Calu3 (cell line): ENCODE measurements at regions not wholly inside any gene's neighbourhood (a gene's known extent, or its start where the extent isn't known, plus 50 kb on each side); places are given as distances from the start of the nearest gene placed in this dataset.

Source experiments
- BruUV-seq: library from RNA; stranded (reverse); fragments of 400-500 nt; replicated peaks from 2 replicates; lab custom pipeline; 2021; lab: Mats Ljungman, UMichigan
- CTCF ChIA-PET: fragments of 300-600 bp; sonication (Branson Sonifier 250); formaldehyde crosslinking; loops from one replicate; lab custom pipeline; 2022; ENCODE audit warnings: antibody characterized with exemption; lab: Charles Lee
- DNase-seq: peaks from one replicate; pipeline ENCODE4 v3.0.0; 2022
- H3K27ac Mint-ChIP-seq: one replicate; pipeline ENCODE4 v1.8.0; 2022; ENCODE audit warnings: mixed read lengths; ENCODE audit not compliant: unreplicated experiment
- H3K27me3 Mint-ChIP-seq: one replicate; pipeline ENCODE4 v1.8.0; 2022; ENCODE audit warnings: mixed read lengths; ENCODE audit not compliant: unreplicated experiment
- H3K36me3 Mint-ChIP-seq: one replicate; pipeline ENCODE4 v1.8.0; 2022; ENCODE audit warnings: mild to moderate bottlenecking, moderate library complexity, mixed read lengths; ENCODE audit not compliant: insufficient read depth, unreplicated experiment
- H3K4me1 Mint-ChIP-seq: one replicate; pipeline ENCODE4 v1.8.0; 2022; ENCODE audit warnings: mild to moderate bottlenecking, low read depth, mixed read lengths; ENCODE audit not compliant: unreplicated experiment
- H3K4me3 Mint-ChIP-seq: one replicate; pipeline ENCODE4 v1.8.0; 2022; ENCODE audit warnings: mild to moderate bottlenecking, low read depth, moderate library complexity, mixed read lengths; ENCODE audit not compliant: unreplicated experiment
- H3K9me3 Mint-ChIP-seq: one replicate; pipeline ENCODE4 v1.8.0; 2022; ENCODE audit warnings: low read depth, mixed read lengths; ENCODE audit not compliant: unreplicated experiment
- intact Hi-C: fragments of 100-400 bp; cut with micrococcal nuclease; formaldehyde crosslinking; loops from one replicate; pipeline ENCODE4 v1.10.0; 2022; ENCODE audit not compliant: unreplicated experiment
- TF ChIP-seq, protein P1 (sequence below): fragments of 200-600 bp; IDR thresholded peaks from one replicate; pipeline ENCODE4 v1.8.0; 2022; ENCODE audit warnings: antibody characterized with exemption; ENCODE audit not compliant: unreplicated experiment

DNA sequence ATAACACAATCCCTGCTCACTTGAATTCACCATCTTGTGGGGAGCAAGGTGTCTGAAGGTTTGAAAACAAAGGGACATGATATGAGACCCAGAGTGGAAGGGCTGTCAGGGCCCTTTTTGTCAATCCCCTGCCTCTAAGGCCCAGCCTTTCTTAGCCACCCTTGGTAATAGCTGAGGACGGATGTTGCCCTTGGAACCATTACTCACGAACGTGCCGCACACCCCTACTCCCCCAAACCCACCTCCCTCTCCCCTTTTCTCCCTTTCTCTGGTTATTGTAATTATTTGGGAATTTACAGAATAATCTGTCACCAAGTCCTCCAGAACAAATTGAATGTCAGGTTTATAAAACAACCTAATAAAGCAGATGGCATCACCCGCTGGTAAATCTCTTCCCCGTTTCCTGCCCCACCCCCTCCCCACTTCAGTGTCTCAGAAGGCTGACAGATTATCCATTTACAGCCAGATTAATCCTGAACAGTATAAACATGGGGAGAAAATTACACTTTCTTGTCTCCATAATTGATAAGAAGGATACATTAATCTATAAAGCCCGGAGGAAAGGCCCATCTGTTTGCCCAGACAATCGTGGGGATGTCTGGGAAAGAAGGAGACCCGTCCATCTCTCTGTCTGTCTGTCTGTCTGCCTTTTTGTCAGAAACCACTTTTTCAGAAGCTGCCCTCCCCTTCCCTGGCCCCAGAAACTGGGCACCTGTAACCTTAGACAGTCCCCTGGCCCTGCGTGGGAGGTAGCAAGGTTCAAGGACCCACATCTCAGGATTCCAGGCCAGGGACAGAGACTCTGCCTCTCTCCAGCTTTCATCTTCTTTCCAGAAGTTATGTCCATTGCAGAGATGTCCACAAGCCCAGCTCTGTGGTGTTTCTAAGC is 60.6 kb upstream of the CD34 start:
- no TSS peak for BruUV-seq
- intact Hi-C loops: no loop called here
- Mint-ChIP-seq H3K9me3 (no peaks in the 10 kb centered on the region), H3K27ac (no peak overlapping the region), H3K4me3 (no peak overlapping the region), H3K36me3 (no peaks in the 10 kb centered on the region), H3K27me3 (peaks cover 71% of the 10 kb centered on the region), H3K4me1 (no peaks in the 10 kb centered on the region)
- CTCF ChIA-PET: no interaction called here
- TF ChIP-seq, protein P1, sequence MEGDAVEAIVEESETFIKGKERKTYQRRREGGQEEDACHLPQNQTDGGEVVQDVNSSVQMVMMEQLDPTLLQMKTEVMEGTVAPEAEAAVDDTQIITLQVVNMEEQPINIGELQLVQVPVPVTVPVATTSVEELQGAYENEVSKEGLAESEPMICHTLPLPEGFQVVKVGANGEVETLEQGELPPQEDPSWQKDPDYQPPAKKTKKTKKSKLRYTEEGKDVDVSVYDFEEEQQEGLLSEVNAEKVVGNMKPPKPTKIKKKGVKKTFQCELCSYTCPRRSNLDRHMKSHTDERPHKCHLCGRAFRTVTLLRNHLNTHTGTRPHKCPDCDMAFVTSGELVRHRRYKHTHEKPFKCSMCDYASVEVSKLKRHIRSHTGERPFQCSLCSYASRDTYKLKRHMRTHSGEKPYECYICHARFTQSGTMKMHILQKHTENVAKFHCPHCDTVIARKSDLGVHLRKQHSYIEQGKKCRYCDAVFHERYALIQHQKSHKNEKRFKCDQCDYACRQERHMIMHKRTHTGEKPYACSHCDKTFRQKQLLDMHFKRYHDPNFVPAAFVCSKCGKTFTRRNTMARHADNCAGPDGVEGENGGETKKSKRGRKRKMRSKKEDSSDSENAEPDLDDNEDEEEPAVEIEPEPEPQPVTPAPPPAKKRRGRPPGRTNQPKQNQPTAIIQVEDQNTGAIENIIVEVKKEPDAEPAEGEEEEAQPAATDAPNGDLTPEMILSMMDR: no peak
- DNase-seq: no peak

- H3K4me1 Mint-ChIP-seq: no peaks in the 10 kb centered on the region
- TF ChIP-seq, protein P1: no peak
- CTCF ChIA-PET: interaction anchor here (0.5 kb wide), 1 partner anchor 74 kb away, joined by 5 read pairs; no protein-coding TSS in a partner anchor
- no peak for DNase-seq
- intact Hi-C loops: no loop called here
- no peaks in the 10 kb centered on the region for H3K9me3 Mint-ChIP-seq
- H3K27ac Mint-ChIP-seq: no peak overlapping the region
- H3K27me3 Mint-ChIP-seq: peaks cover 64% of the 10 kb centered on the region
- no TSS peak for BruUV-seq
- H3K36me3 Mint-ChIP-seq: no peaks in the 10 kb centered on the region
- H3K4me3 Mint-ChIP-seq: no peak overlapping the region
Measured at GRCh38 chr1:207970329-207971233, 59.7 kb upstream of the CD34 start.

DNA sequence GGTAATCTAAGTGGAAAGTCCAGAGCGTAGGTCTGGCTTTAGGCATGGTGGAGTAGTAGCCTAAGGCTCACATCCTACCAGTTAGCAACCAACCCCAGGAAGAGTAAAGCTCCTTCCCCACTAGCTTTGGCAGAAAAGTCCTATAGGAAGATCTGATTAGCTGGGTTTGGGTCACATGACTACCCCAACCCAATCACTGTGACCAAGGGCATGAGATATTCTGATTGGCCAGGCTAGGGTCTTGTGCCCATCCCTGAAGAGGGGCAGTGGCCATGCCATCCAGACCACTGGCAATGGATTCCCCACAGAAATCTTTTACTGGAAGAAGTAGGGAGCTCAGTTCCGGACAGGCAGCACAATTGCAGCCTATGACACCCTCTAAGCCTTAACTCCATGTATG is 58.6 kb upstream of the CD34 start:
- no TSS peak for BruUV-seq
- H3K27ac Mint-ChIP-seq: no peak overlapping the region
- intact Hi-C loops: no loop called here

DNA sequence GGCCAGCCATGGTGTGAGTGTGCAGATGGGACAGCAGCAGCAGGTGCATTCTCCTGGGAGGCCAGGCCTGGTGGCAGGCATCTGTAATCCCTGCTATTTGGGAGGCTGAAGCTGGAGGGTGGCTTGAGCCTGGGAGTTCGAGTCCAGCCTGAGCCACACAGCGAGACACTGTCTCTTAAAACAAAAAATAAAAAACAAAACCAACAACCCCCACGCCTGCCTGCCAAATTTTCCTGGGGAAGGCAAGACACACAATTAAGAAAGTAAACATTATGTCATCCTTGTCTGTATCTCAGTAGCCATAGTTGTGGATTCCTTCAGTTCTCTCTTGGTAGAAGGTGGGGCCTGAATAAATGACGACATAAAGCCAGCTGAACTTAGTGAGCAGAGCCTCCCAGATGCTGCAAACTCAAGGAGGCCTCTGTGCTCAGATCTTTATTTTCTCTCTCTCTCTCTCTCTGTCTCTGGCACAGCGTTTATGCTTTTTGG is 57.6 kb upstream of the CD34 start:
- intact Hi-C loops: no loop called here
- peaks cover 11% of the 10 kb centered on the region for H3K4me1 Mint-ChIP-seq
- CTCF ChIA-PET: no interaction called here
- no peaks in the 10 kb centered on the region for H3K9me3 Mint-ChIP-seq
- H3K27me3 Mint-ChIP-seq: peaks cover 47% of the 10 kb centered on the region
- no peak for DNase-seq
- no TSS peak for BruUV-seq
- no peak overlapping the region for H3K27ac Mint-ChIP-seq
- no peak overlapping the region for H3K4me3 Mint-ChIP-seq
- TF ChIP-seq, protein P1: no peak
- H3K36me3 Mint-ChIP-seq: peaks cover 3% of the 10 kb centered on the region

More for the DNA sequence above, 58.6 kb upstream of the CD34 start:
- TF ChIP-seq, protein P1: no peak
- peaks cover 57% of the 10 kb centered on the region for H3K27me3 Mint-ChIP-seq
- no peak overlapping the region for H3K4me3 Mint-ChIP-seq
- H3K9me3 Mint-ChIP-seq: no peaks in the 10 kb centered on the region
- no peak for DNase-seq
- H3K36me3 Mint-ChIP-seq: no peaks in the 10 kb centered on the region
- CTCF ChIA-PET: no interaction called here
- peaks cover 2% of the 10 kb centered on the region for H3K4me1 Mint-ChIP-seq
